HepG2 (cell line): ENCODE measurements at regions not wholly inside any gene's neighbourhood (a gene's known extent, or its start where the extent isn't known, plus 50 kb on each side); places are given as distances from the start of the nearest gene placed in this dataset.

Source experiments
- ATAC-seq: fragments of 200-7000 bp; cut with Tn5 transposase; 3 replicates; pipeline ENCODE4 v1.9.1; 2020; ENCODE audit warnings: mild to moderate bottlenecking, moderate library complexity
- BruUV-seq: library from RNA; stranded (reverse); fragments of 400-500 nt; replicated peaks from 2 replicates; lab custom pipeline; 2021; lab: Mats Ljungman, UMichigan
- CTCF ChIA-PET: fragments of 300-600 bp; formaldehyde crosslinking; extraction: SDS; loops from one replicate; lab custom pipeline; 2021; ENCODE audit warnings: low total read pairs, inconsistent platforms, low intra/inter-chr PET ratio; lab: Yijun Ruan, JAX
- POLR2A ChIA-PET: fragments of 350-600 bp; sonication (Branson Sonifier 250); formaldehyde crosslinking; loops from one replicate; lab custom pipeline; 2020; ENCODE audit warnings: antibody characterized with exemption, inconsistent platforms; lab: Yijun Ruan, JAX
- DNase-seq: peaks from one replicate; pipeline ENCODE4 v3.0.0-alpha.2; 2015; ENCODE audit warnings: low spot score
- FAIRE-seq: peaks from 3 replicates; lab custom pipeline; 2011; peaks lifted over from hg19 to GRCh38; lab: Jason Lieb, UNC
- H2AFZ ChIP-seq: one replicate; pipeline ENCODE4 v1.6.1; 2011; ENCODE audit warnings: low read length, inconsistent platforms
- H3K27ac ChIP-seq: fragments of 300-600 bp; 3 replicates; pipeline ENCODE4 v1.8.0; 2011; ENCODE audit warnings: mixed run types, mild to moderate bottlenecking, mixed read lengths, low read length, inconsistent platforms; ENCODE audit not compliant: insufficient read depth; ENCODE audit errors: extremely low read length
- H3K27me3 ChIP-seq, 2 experiments: fragments of 200-600 bp in 1 of 2; 2 replicates in 1 of 2; 3 replicates in 1 of 2; pipeline versions ENCODE4 v1.6.0 to v1.8.0; 2011; ENCODE audit warnings: low read length in 2 of 2, mild to moderate bottlenecking in 2 of 2, moderate library complexity in 2 of 2, inconsistent platforms in 1 of 2; ENCODE audit not compliant: insufficient read depth in 2 of 2, control insufficient read depth in 1 of 2
- H3K36me3 ChIP-seq, 2 experiments: fragments of 200-600 bp in 1 of 2; replicated peaks in 1 of 2; 2 replicates in 1 of 2; 3 replicates in 1 of 2; pipeline versions ENCODE4 v1.5.1 to v1.8.0; 2011; ENCODE audit warnings: low read length in 2 of 2, inconsistent platforms in 1 of 2; ENCODE audit not compliant: insufficient read depth in 2 of 2, control insufficient read depth in 1 of 2
- H3K4me1 ChIP-seq: 2 replicates; pipeline ENCODE4 v1.5.1; 2012; ENCODE audit warnings: low read length, inconsistent platforms; ENCODE audit not compliant: insufficient read depth
- H3K4me2 ChIP-seq: 2 replicates; pipeline ENCODE4 v1.6.0; 2011; ENCODE audit warnings: low read depth, low read length, inconsistent platforms
- H3K4me3 ChIP-seq, 3 experiments: fragments of 200-600 bp in 1 of 3; sonication (generic), shearing (Covaris generic) in 1 of 3; replicated peaks in 1 of 3; 2 replicates each; pipeline ENCODE4 v1.5.1; 2011 to 2016; ENCODE audit warnings: low read length in 3 of 3, inconsistent platforms in 2 of 3, low read depth in 2 of 3, mild to moderate bottlenecking in 2 of 3, control low read depth in 1 of 3, mixed read lengths in 1 of 3; ENCODE audit not compliant: insufficient read depth in 1 of 3
- H3K79me2 ChIP-seq: one replicate; pipeline ENCODE4 v1.6.1; 2011; ENCODE audit warnings: low read length, inconsistent platforms; ENCODE audit not compliant: insufficient read depth
- H3K9ac ChIP-seq: 2 replicates; pipeline ENCODE4 v1.6.0; 2011; ENCODE audit warnings: mild to moderate bottlenecking, low read depth, low read length, inconsistent platforms; ENCODE audit not compliant: insufficient read depth
- H3K9me3 ChIP-seq: 2 replicates; pipeline ENCODE4 v1.5.1; 2012; ENCODE audit warnings: mild to moderate bottlenecking, low read length
- H4K20me1 ChIP-seq: 2 replicates; pipeline ENCODE4 v1.6.0; 2011; ENCODE audit warnings: inconsistent platforms, mild to moderate bottlenecking, low read length, moderate library complexity; ENCODE audit not compliant: insufficient read depth
- ASH2L ChIP-seq: fragments of 300-600, 200-600 bp; sonication (generic); IDR thresholded peaks from 2 replicates; pipeline ENCODE4 v1.7.0; 2017; ENCODE audit warnings: low read depth, mild to moderate bottlenecking, moderate library complexity, mixed read lengths, low read length; ENCODE audit not compliant: insufficient read length
- CCDC6 ChIP-seq: sonication (generic); formaldehyde crosslinking; IDR thresholded peaks from 2 replicates; pipeline ENCODE4 v1.8.1; 2022; ENCODE audit warnings: mild to moderate bottlenecking, missing genetic modification reagents, moderate library complexity
- FOXC1 ChIP-seq: sonication (generic); formaldehyde crosslinking; IDR thresholded peaks from 2 replicates; pipeline ENCODE4 v1.8.0; 2022; ENCODE audit warnings: mild to moderate bottlenecking, missing genetic modification reagents, borderline replicate concordance
- FOXP1 ChIP-seq, 2 experiments: fragments of 450-650 bp in 1 of 2; IDR thresholded peaks; 2 replicates each; pipeline ENCODE4 v1.6.1; 2017 to 2018; ENCODE audit warnings: antibody characterized with exemption in 1 of 2
- HNF1A ChIP-seq, 2 experiments: sonication (generic) in 1 of 2; formaldehyde crosslinking in 1 of 2; IDR thresholded peaks; 2 replicates each; pipeline versions ENCODE4 v1.4.0 to v1.6.1; 2016 to 2020; ENCODE audit warnings: borderline replicate concordance in 1 of 2, low read depth in 1 of 2, mild to moderate bottlenecking in 1 of 2, missing genetic modification reagents in 1 of 2
- LBX2 ChIP-seq: sonication (generic); formaldehyde crosslinking; IDR thresholded peaks from 2 replicates; pipeline ENCODE4 v1.5.0; 2020; ENCODE audit warnings: missing genetic modification reagents, mild to moderate bottlenecking, borderline replicate concordance
- NFKBIZ ChIP-seq: IDR thresholded peaks from 2 replicates; pipeline ENCODE4 v1.6.1; 2018; ENCODE audit warnings: missing genetic modification reagents, missing compliant biosample characterization
- NONO ChIP-seq, 2 experiments: fragments of 450-650 bp in 1 of 2; sonication (generic) in 1 of 2; formaldehyde crosslinking in 1 of 2; IDR thresholded peaks in 1 of 2; conservative IDR thresholded peaks in 1 of 2; 2 replicates each; pipeline versions ENCODE4 v1.6.1 to v1.8.0; 2017 to 2022; ENCODE audit warnings: mild to moderate bottlenecking in 1 of 2, missing genetic modification reagents in 1 of 2, moderate library complexity in 1 of 2
- PRPF4 ChIP-seq: fragments of 200-400 bp; formaldehyde crosslinking; IDR thresholded peaks from 2 replicates; pipeline ENCODE4 v1.6.1; 2016; ENCODE audit warnings: low read length, low read depth; ENCODE audit not compliant: poor library complexity, severe bottlenecking
- RBAK ChIP-seq: sonication (generic); formaldehyde crosslinking; IDR thresholded peaks from 2 replicates; pipeline ENCODE4 v1.5.1; 2020; ENCODE audit warnings: mild to moderate bottlenecking, missing genetic modification reagents
- TCF12 ChIP-seq, 2 experiments: fragments of 450-650 bp in 1 of 2; sonication (generic) in 1 of 2; formaldehyde crosslinking in 1 of 2; IDR thresholded peaks; 2 replicates each; pipeline versions ENCODE4 v1.6.1 to v1.8.0; 2017 to 2022; ENCODE audit warnings: antibody characterized with exemption in 1 of 2, mild to moderate bottlenecking in 1 of 2, missing genetic modification reagents in 1 of 2, moderate library complexity in 1 of 2
- ZNF432 ChIP-seq: sonication (generic); formaldehyde crosslinking; IDR thresholded peaks from 2 replicates; pipeline ENCODE4 v1.5.0; 2020; ENCODE audit warnings: missing genetic modification reagents, mild to moderate bottlenecking, borderline replicate concordance
- ZNF446 ChIP-seq: sonication (generic); formaldehyde crosslinking; IDR thresholded peaks from 2 replicates; pipeline ENCODE4 v1.5.0; 2020; ENCODE audit warnings: mild to moderate bottlenecking, missing genetic modification reagents
- WGBS: methylation state at CpG from one replicate; pipeline ENCODE4 v1.1.6; 2017; ENCODE audit warnings: low lambda C conversion rate; 5-methylcytosine and 5-hydroxymethylcytosine counted together
- in situ Hi-C: cut with HindIII; loops from 2 replicates; pipeline ENCODE4 v1.10.0; 2017; ENCODE audit warnings: low pct_unique_long_range_greater_than_20kb; ENCODE audit not compliant: extremely low pct_ligation_motif_present
- intact Hi-C: fragments of 100-400 bp; cut with micrococcal nuclease; formaldehyde crosslinking; loops from one replicate; pipeline ENCODE4 v1.10.0; 2022; ENCODE audit not compliant: unreplicated experiment
- TF ChIP-seq, protein P1 (sequence below): sonication (generic); formaldehyde crosslinking; IDR thresholded peaks from 2 replicates; pipeline ENCODE4 v1.4.0; 2020; ENCODE audit warnings: missing genetic modification reagents
- TF ChIP-seq, protein P2 (sequence below): sonication (generic); formaldehyde crosslinking; IDR thresholded peaks from 2 replicates; pipeline ENCODE4 v1.8.0; 2022; ENCODE audit warnings: mild to moderate bottlenecking, missing genetic modification reagents

GRCh38 chr1:4467241-4467640 lies 187.2 kb upstream of the AJAP1 start (continued):
- TF ChIP-seq NONO (IDR thresholded peaks at IDR 0.05) (no peak), NONO (CRISPR knock-in tag; conservative IDR thresholded peaks at IDR 0.05) (no peak), ZNF446 (no peak), ZNF432 (CRISPR knock-in tag) (no peak), CCDC6 (CRISPR knock-in tag) (no peak), ASH2L (no peak)
- TF ChIP-seq, all 625 proteins: peak for 0

GRCh38 chr1:4468386-4468785 lies 186.0 kb upstream of the AJAP1 start:
- H3K9me3 ChIP-seq: no peaks in the 10 kb centered on the region
- no peak overlapping the region for H3K27ac ChIP-seq
- H3K4me2 ChIP-seq: no peak overlapping the region
- H2AFZ ChIP-seq: no peak overlapping the region
- H3K36me3 ChIP-seq: no peaks in the 10 kb centered on the region
- BruUV-seq: no TSS peak
- in situ Hi-C loops: no loop called here
- H3K27me3 ChIP-seq: peaks cover 2 to 20% of the 10 kb centered on the region in 2 experiments; a peak in 3 of 5 replicates
- H3K9ac ChIP-seq: no peak overlapping the region
- intact Hi-C loops: no loop called here
- H3K79me2 ChIP-seq: no peaks in the 10 kb centered on the region
- no peaks in the 10 kb centered on the region for H4K20me1 ChIP-seq
- FAIRE-seq: no peak
- no peak for ATAC-seq
- CTCF ChIA-PET: no interaction called here
- WGBS: 0% methylated on average over 2 of the region's 8 CpGs
- POLR2A ChIA-PET: no interaction called here
- no peak overlapping the region for H3K4me3 ChIP-seq
- H3K4me1 ChIP-seq: no peaks in the 10 kb centered on the region
- no peak for DNase-seq
- TF ChIP-seq FOXP1 (IDR thresholded peaks at IDR 0.05) (no peak), FOXP1 (CRISPR knock-in tag; IDR thresholded peaks at IDR 0.05) (no peak), HNF1A (IDR thresholded peaks at IDR 0.05; ENCODE audit: low read depth) (no peak), HNF1A (CRISPR knock-in tag; IDR thresholded peaks at IDR 0.05; ENCODE audit: borderline replicate concordance) (no peak), RBAK (CRISPR knock-in tag) (no peak), PRPF4 (no peak), FOXC1 (CRISPR knock-in tag) (no peak), LBX2 (no peak), TCF12 (IDR thresholded peaks at IDR 0.05) (no peak), TCF12 (CRISPR knock-in tag; IDR thresholded peaks at IDR 0.05) (no peak), NFKBIZ (CRISPR knock-in tag) (no peak)
- TF ChIP-seq, protein P1, sequence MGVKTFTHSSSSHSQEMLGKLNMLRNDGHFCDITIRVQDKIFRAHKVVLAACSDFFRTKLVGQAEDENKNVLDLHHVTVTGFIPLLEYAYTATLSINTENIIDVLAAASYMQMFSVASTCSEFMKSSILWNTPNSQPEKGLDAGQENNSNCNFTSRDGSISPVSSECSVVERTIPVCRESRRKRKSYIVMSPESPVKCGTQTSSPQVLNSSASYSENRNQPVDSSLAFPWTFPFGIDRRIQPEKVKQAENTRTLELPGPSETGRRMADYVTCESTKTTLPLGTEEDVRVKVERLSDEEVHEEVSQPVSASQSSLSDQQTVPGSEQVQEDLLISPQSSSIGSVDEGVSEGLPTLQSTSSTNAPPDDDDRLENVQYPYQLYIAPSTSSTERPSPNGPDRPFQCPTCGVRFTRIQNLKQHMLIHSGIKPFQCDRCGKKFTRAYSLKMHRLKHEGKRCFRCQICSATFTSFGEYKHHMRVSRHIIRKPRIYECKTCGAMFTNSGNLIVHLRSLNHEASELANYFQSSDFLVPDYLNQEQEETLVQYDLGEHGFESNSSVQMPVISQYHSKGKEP (CRISPR knock-in tag): no peak
- TF ChIP-seq, protein P2, sequence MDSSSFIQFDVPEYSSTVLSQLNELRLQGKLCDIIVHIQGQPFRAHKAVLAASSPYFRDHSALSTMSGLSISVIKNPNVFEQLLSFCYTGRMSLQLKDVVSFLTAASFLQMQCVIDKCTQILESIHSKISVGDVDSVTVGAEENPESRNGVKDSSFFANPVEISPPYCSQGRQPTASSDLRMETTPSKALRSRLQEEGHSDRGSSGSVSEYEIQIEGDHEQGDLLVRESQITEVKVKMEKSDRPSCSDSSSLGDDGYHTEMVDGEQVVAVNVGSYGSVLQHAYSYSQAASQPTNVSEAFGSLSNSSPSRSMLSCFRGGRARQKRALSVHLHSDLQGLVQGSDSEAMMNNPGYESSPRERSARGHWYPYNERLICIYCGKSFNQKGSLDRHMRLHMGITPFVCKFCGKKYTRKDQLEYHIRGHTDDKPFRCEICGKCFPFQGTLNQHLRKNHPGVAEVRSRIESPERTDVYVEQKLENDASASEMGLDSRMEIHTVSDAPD (CRISPR knock-in tag): no peak
